ENCODE measurements at regions not wholly inside any gene's neighbourhood (a gene's known extent, or its start where the extent isn't known, plus 50 kb on each side); places are given as distances from the start of the nearest gene placed in this dataset.

DNA sequence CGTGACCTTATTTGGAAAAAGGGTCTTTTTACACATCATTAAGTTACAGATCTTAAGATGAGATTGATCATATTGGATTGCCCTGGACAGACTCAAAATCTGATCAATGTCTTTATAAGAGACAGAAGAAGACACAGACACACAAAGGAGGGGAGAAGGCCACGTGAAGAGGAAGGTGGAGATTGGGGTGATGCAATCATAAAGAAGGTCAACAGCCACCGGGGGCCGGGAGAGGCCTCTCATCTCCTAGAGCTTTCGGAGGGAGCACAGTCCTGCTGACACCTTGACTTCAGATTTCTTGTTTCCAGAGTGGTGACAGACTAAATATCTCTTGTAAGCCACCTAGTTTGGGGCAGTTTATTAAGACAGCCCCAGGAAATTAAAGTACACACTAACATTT lies 204.6 kb upstream of the CSF3R start:
- TF ChIP-seq, protein P1, sequence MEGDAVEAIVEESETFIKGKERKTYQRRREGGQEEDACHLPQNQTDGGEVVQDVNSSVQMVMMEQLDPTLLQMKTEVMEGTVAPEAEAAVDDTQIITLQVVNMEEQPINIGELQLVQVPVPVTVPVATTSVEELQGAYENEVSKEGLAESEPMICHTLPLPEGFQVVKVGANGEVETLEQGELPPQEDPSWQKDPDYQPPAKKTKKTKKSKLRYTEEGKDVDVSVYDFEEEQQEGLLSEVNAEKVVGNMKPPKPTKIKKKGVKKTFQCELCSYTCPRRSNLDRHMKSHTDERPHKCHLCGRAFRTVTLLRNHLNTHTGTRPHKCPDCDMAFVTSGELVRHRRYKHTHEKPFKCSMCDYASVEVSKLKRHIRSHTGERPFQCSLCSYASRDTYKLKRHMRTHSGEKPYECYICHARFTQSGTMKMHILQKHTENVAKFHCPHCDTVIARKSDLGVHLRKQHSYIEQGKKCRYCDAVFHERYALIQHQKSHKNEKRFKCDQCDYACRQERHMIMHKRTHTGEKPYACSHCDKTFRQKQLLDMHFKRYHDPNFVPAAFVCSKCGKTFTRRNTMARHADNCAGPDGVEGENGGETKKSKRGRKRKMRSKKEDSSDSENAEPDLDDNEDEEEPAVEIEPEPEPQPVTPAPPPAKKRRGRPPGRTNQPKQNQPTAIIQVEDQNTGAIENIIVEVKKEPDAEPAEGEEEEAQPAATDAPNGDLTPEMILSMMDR (IDR thresholded peaks at IDR 0.05) = no peak
- TF ChIP-seq POLR2AphosphoS5 (IDR thresholded peaks at IDR 0.05) = no peak

Data from transverse colon (tissue), 4 donors.